HCT116 (cell line): ENCODE measurements at regions not wholly inside any gene's neighbourhood (a gene's known extent, or its start where the extent isn't known, plus 50 kb on each side); places are given as distances from the start of the nearest gene placed in this dataset.

ENCODE experiments used
- ATAC-seq: fragments of 200-7000 bp; cut with Tn5 transposase; 2 replicates; pipeline ENCODE4 v1.9.1; 2020; ENCODE audit warnings: mild to moderate bottlenecking, moderate library complexity
- BruUV-seq: library from RNA; stranded (reverse); fragments of 400-500 nt; replicated peaks from 2 replicates; lab custom pipeline; 2021; lab: Mats Ljungman, UMichigan
- CTCF ChIA-PET: fragments of 300-600 bp; sonication (Branson Sonifier 250); formaldehyde crosslinking; loops from one replicate; lab custom pipeline; 2021; ENCODE audit warnings: antibody characterized with exemption; lab: Charles Lee
- POLR2A ChIA-PET: fragments of 300-600, 350-600 bp; sonication (Branson Sonifier 250); formaldehyde crosslinking; loops from one replicate; lab custom pipeline; 2021; ENCODE audit warnings: antibody characterized with exemption; lab: Charles Lee
- RAD21 ChIA-PET, 2 experiments: fragments of 300-600 bp; sonication (Branson Sonifier 250); formaldehyde crosslinking; loops; one replicate each; lab custom pipeline; 2023; ENCODE audit warnings: low total read pairs in 2 of 2; ENCODE audit not compliant: uncharacterized antibody in 2 of 2, unreplicated experiment in 2 of 2, low non-redundant PET in 1 of 2; lab: Charles Lee
- DNase-seq: peaks from one replicate; pipeline ENCODE4 v3.0.0-alpha.2; 2010; ENCODE audit warnings: low read depth, low spot score
- H2AFZ ChIP-seq: fragments of 200-600 bp; shearing (Covaris generic), sonication (generic); 2 replicates; pipeline ENCODE4 v1.6.1; 2017; ENCODE audit warnings: low read depth, mixed run types, mixed read lengths, antibody characterized with exemption, low read length; ENCODE audit not compliant: poor library complexity, severe bottlenecking
- H3K27ac ChIP-seq: 2 replicates; pipeline ENCODE4 v1.5.1; 2012; ENCODE audit warnings: low read depth, low read length
- H3K27me3 ChIP-seq: fragments of 200-600 bp; sonication (generic); 2 replicates; pipeline ENCODE4 v1.6.1; 2016; ENCODE audit warnings: mixed run types, low read length, mixed read lengths; ENCODE audit not compliant: insufficient read depth
- H3K36me3 ChIP-seq, 2 experiments: fragments of 200-500 bp in 1 of 2; fragments of 200-600 bp in 1 of 2; sonication (Bioruptor generic) in 1 of 2; sonication (generic) in 1 of 2; 2 replicates each; pipeline versions ENCODE4 v1.5.1 to v1.6.1; 2014 to 2016; ENCODE audit warnings: low read length in 2 of 2, inconsistent platforms in 1 of 2, mixed read lengths in 1 of 2, mixed run types in 1 of 2; ENCODE audit not compliant: insufficient read depth in 2 of 2, control insufficient read depth in 1 of 2
- H3K4me1 ChIP-seq, 2 experiments: fragments of 200-600 bp in 1 of 2; sonication (generic) in 1 of 2; 2 replicates each; pipeline versions ENCODE4 v1.5.1 to v1.6.1; 2012 to 2017; ENCODE audit warnings: low read length in 2 of 2, inconsistent platforms in 1 of 2, mild to moderate bottlenecking in 1 of 2, mixed read lengths in 1 of 2, mixed run types in 1 of 2, moderate library complexity in 1 of 2; ENCODE audit not compliant: insufficient read depth in 2 of 2, control insufficient read depth in 1 of 2
- H3K4me2 ChIP-seq: fragments of 200-600 bp; sonication (generic); 2 replicates; pipeline ENCODE4 v1.6.1; 2017; ENCODE audit warnings: mixed run types, low read length, mixed read lengths
- H3K4me3 ChIP-seq, 2 experiments: fragments of 200-600 bp in 1 of 2; sonication (generic) in 1 of 2; replicated peaks in 1 of 2; 2 replicates each; pipeline ENCODE4 v1.5.1; 2011 to 2016; ENCODE audit warnings: low read length in 2 of 2, control low read depth in 1 of 2, low read depth in 1 of 2, mild to moderate bottlenecking in 1 of 2, mixed read lengths in 1 of 2, mixed run types in 1 of 2
- H3K79me2 ChIP-seq: fragments of 200-600 bp; sonication (generic); 2 replicates; pipeline ENCODE4 v1.6.1; 2017; ENCODE audit warnings: mild to moderate bottlenecking, mixed run types, low read length, moderate library complexity, mixed read lengths; ENCODE audit not compliant: insufficient read depth
- H3K9ac ChIP-seq: fragments of 200-600 bp; sonication (generic); 2 replicates; pipeline ENCODE4 v1.6.1; 2016; ENCODE audit warnings: low read length, mixed read lengths
- H3K9me2 ChIP-seq: fragments of 200-600 bp; sonication (generic), shearing (Covaris generic); 2 replicates; pipeline ENCODE4 v1.6.1; 2017; ENCODE audit warnings: mixed run types, mild to moderate bottlenecking, moderate library complexity; ENCODE audit not compliant: insufficient read depth
- H3K9me3 ChIP-seq, 2 experiments: fragments of 200-500 bp in 1 of 2; fragments of 200-600 bp in 1 of 2; sonication (Bioruptor generic) in 1 of 2; sonication (generic) in 1 of 2; 2 replicates each; pipeline ENCODE4 v1.6.1; 2014 to 2017; ENCODE audit warnings: low read length in 2 of 2, mixed read lengths in 2 of 2, inconsistent platforms in 1 of 2, low read depth in 1 of 2, mild to moderate bottlenecking in 1 of 2, mixed run types in 1 of 2, moderate library complexity in 1 of 2; ENCODE audit not compliant: control insufficient read depth in 1 of 2, insufficient read depth in 1 of 2
- H4K20me1 ChIP-seq: fragments of 200-600 bp; sonication (generic), shearing (Covaris generic); 2 replicates; pipeline ENCODE4 v1.6.1; 2017; ENCODE audit warnings: mixed run types, mild to moderate bottlenecking, moderate library complexity; ENCODE audit not compliant: insufficient read depth
- EZH2 ChIP-seq: fragments of 200-600 bp; sonication (generic); IDR thresholded peaks from 2 replicates; pipeline ENCODE4 v1.6.1; 2017; ENCODE audit warnings: antibody characterized with exemption, mixed run types
- JUND ChIP-seq: IDR thresholded peaks from 2 replicates; pipeline ENCODE4 v1.6.1; 2012
- RAD21 ChIP-seq: IDR thresholded peaks from 2 replicates; pipeline ENCODE4 v1.6.1; 2012; ENCODE audit warnings: low read depth, mild to moderate bottlenecking
- TCF7L2 ChIP-seq: IDR thresholded peaks from 2 replicates; pipeline ENCODE4 v1.7.0; 2011; ENCODE audit warnings: borderline replicate concordance, inconsistent platforms; ENCODE audit not compliant: insufficient read depth, insufficient read length; ENCODE audit errors: extremely low read depth
- YY1 ChIP-seq: IDR thresholded peaks from 2 replicates; pipeline ENCODE4 v1.6.1; 2011; ENCODE audit warnings: low read length, low read depth, moderate library complexity, mild to moderate bottlenecking; ENCODE audit not compliant: insufficient replicate concordance; ENCODE audit errors: extremely low read depth
- ZNF274 ChIP-seq: fragments of 200-500 bp; sonication (Bioruptor generic); IDR thresholded peaks from 2 replicates; pipeline ENCODE4 v1.6.1; 2014; ENCODE audit warnings: mild to moderate bottlenecking, low read depth, low read length, inconsistent platforms
- intact Hi-C: fragments of 100-400 bp; cut with micrococcal nuclease; formaldehyde crosslinking; loops from 2 replicates; pipeline ENCODE4 v1.10.0; 2022
- TF ChIP-seq, protein P1 (sequence below): IDR thresholded peaks from 2 replicates; pipeline ENCODE4 v1.6.1; 2011; ENCODE audit warnings: mild to moderate bottlenecking, low read length, moderate library complexity; ENCODE audit not compliant: insufficient replicate concordance; ENCODE audit errors: extremely low read depth
- TF ChIP-seq, protein P2 (sequence below), 3 experiments: fragments of 200-600 bp in 1 of 3; sonication (generic) in 1 of 3; IDR thresholded peaks in 2 of 3; conservative IDR thresholded peaks in 1 of 3; 2 replicates each; pipeline ENCODE4 v1.5.1; 2012 to 2017; ENCODE audit warnings: low read depth in 2 of 3, low read length in 2 of 3, antibody characterized with exemption in 1 of 3, borderline replicate concordance in 1 of 3, control low read depth in 1 of 3, mild to moderate bottlenecking in 1 of 3, mixed read lengths in 1 of 3, mixed run types in 1 of 3, moderate library complexity in 1 of 3; ENCODE audit not compliant: insufficient read depth in 1 of 3

DNA sequence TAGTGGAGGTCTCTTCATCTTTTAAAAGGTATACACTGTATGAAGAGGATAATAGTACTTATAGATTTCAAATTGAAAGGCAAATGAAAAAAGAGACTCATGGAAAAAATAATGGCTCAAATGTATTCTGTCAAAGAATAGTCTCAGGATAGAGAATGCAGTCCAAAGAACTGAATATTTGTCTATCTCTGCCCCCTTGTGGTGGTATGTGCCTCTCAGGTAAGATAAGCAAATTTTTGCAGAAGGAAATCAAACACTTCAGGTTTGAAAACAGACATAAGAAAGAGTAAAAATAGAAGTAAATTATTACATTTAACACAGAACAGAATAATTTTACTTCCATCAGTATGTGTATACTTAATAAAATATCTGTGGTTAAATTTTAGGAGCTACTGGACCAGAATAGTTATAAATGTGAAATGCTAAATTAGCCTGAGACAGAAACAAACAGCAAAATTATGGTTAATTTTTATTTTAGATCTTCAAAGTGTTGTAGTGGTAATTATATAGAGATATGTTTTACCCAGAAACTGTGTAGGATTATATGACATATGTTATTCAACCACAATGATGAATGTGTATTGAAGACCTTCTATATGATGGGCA, 164.4 kb upstream of the PALMD start:
- Histone ChIP-seq H3K9me3 (no peaks in the 10 kb centered on the region), H3K36me3 (no peaks in the 10 kb centered on the region), H2AFZ (peak overlapping the region; percentile 68), H3K27me3 (no peaks in the 10 kb centered on the region), H3K4me1 (no peaks in the 10 kb centered on the region), H3K27ac (no peak overlapping the region), H3K9me2 (no peaks in the 10 kb centered on the region), H3K4me3 (no peak overlapping the region), H3K79me2 (no peaks in the 10 kb centered on the region), H3K4me2 (no peak overlapping the region), H3K9ac (no peak overlapping the region), H4K20me1 (no peaks in the 10 kb centered on the region)
- TF ChIP-seq EZH2 (no peak), RAD21 (peak; percentile 85), YY1 (no peak), JUND (no peak), ZNF274 (no peak), TCF7L2 (no peak)
- TF ChIP-seq, protein P1, sequence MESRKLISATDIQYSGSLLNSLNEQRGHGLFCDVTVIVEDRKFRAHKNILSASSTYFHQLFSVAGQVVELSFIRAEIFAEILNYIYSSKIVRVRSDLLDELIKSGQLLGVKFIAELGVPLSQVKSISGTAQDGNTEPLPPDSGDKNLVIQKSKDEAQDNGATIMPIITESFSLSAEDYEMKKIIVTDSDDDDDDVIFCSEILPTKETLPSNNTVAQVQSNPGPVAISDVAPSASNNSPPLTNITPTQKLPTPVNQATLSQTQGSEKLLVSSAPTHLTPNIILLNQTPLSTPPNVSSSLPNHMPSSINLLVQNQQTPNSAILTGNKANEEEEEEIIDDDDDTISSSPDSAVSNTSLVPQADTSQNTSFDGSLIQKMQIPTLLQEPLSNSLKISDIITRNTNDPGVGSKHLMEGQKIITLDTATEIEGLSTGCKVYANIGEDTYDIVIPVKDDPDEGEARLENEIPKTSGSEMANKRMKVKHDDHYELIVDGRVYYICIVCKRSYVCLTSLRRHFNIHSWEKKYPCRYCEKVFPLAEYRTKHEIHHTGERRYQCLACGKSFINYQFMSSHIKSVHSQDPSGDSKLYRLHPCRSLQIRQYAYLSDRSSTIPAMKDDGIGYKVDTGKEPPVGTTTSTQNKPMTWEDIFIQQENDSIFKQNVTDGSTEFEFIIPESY = no peak
- TF ChIP-seq, protein P2, sequence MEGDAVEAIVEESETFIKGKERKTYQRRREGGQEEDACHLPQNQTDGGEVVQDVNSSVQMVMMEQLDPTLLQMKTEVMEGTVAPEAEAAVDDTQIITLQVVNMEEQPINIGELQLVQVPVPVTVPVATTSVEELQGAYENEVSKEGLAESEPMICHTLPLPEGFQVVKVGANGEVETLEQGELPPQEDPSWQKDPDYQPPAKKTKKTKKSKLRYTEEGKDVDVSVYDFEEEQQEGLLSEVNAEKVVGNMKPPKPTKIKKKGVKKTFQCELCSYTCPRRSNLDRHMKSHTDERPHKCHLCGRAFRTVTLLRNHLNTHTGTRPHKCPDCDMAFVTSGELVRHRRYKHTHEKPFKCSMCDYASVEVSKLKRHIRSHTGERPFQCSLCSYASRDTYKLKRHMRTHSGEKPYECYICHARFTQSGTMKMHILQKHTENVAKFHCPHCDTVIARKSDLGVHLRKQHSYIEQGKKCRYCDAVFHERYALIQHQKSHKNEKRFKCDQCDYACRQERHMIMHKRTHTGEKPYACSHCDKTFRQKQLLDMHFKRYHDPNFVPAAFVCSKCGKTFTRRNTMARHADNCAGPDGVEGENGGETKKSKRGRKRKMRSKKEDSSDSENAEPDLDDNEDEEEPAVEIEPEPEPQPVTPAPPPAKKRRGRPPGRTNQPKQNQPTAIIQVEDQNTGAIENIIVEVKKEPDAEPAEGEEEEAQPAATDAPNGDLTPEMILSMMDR (IDR thresholded peaks at IDR 0.05 in 2 of 3, conservative IDR thresholded peaks at IDR 0.05 in 1 of 3; ENCODE audit: borderline replicate concordance in 1 of 3, insufficient read depth in 1 of 3, low read depth in 2 of 3, low read length in 2 of 3) = peak; percentile 68 to 85 (median 75); a peak in 5 of 6 replicates
- ChIA-PET CTCF (interaction anchor here (0.9 to 4.1 kb wide), 9 partner anchors 9 to 687 kb away, joined by 3 to 24 read pairs (median 4); no protein-coding TSS in a partner anchor), POLR2A (no interaction called here), RAD21 (interaction anchor here in 1 of 2 experiments (0.9 kb wide), 1 partner anchor 687 kb away, joined by 3 read pairs; no protein-coding TSS in a partner anchor)
- intact Hi-C loops = loop anchor here (1.0 to 5.0 kb wide), 5 partner anchors 226 to 687 kb away; no protein-coding TSS in a partner anchor
- BruUV-seq = no TSS peak
- DNase-seq (peak; percentile 49), ATAC-seq (peak; percentile 78)
